Esophagus (tissue), 2 donors: ENCODE measurements at regions not wholly inside any gene's neighbourhood (a gene's known extent, or its start where the extent isn't known, plus 50 kb on each side); places are given as distances from the start of the nearest gene placed in this dataset.

Experiments used
- H3K27ac ChIP-seq, 2 donors: one replicate each; pipeline ENCODE4 v1.5.1; 2013; ENCODE audit warnings: low read depth in 2 of 2, mild to moderate bottlenecking in 2 of 2, inconsistent platforms in 1 of 2, low read length in 1 of 2, moderate library complexity in 1 of 2
- H3K27me3 ChIP-seq, 2 donors: one replicate each; pipeline ENCODE4 v1.6.1; 2013; ENCODE audit warnings: low read length in 2 of 2, control low read depth in 1 of 2, mild to moderate bottlenecking in 1 of 2; ENCODE audit not compliant: insufficient read depth in 2 of 2, control insufficient read depth in 1 of 2
- H3K36me3 ChIP-seq, 2 donors: one replicate each; pipeline ENCODE4 v1.6.1; 2013; ENCODE audit warnings: low read length in 1 of 2; ENCODE audit not compliant: control insufficient read depth in 2 of 2, insufficient read depth in 2 of 2
- H3K4me1 ChIP-seq, 2 donors: one replicate each; pipeline ENCODE4 v1.6.1; 2013; ENCODE audit warnings: low read length in 1 of 2; ENCODE audit not compliant: control insufficient read depth in 2 of 2, insufficient read depth in 2 of 2
- H3K4me3 ChIP-seq, 2 donors: one replicate each; pipeline ENCODE4 v1.5.1; 2013; ENCODE audit warnings: low read length in 2 of 2, mild to moderate bottlenecking in 2 of 2, low read depth in 1 of 2, moderate library complexity in 1 of 2
- H3K9me3 ChIP-seq, 2 donors: one replicate each; pipeline ENCODE4 v1.6.1; 2013; ENCODE audit warnings: mild to moderate bottlenecking in 2 of 2, low read depth in 1 of 2, low read length in 1 of 2, moderate library complexity in 1 of 2; ENCODE audit not compliant: control insufficient read depth in 2 of 2, insufficient read depth in 1 of 2
- WGBS, 2 donors: extraction: QIAGEN DNeasy Blood & Tissue Kit; methylation state at CpG; one replicate each; pipeline ENCODE4 v1.1.7; 2013; 5-methylcytosine and 5-hydroxymethylcytosine counted together
- donor health status: healthy with polysubstance abuse.
- donor health status: Bipolar disorder and iron deficiency.

GRCh38 chr3:10565814-10566213 is 60.4 kb upstream of the ATP2B2 start:
- Histone ChIP-seq H3K4me1 (no peaks in the 10 kb centered on the region), H3K36me3 (no peaks in the 10 kb centered on the region), H3K9me3 (no peaks in the 10 kb centered on the region), H3K4me3 (no peak overlapping the region), H3K27me3 (peaks cover 0 to 5% of the 10 kb centered on the region in 2 donors), H3K27ac (no peak overlapping the region)
- 69 to 75% methylated on average over 3 of the region's 3 CpGs for WGBS, 2 donors

GRCh38 chr3:10566451-10566850 is 61.1 kb upstream of the ATP2B2 start:
- H3K27me3 ChIP-seq: peaks cover 0 to 5% of the 10 kb centered on the region in 2 donors
- no peak overlapping the region for H3K27ac ChIP-seq
- WGBS, 2 donors: 90 to 96% methylated on average over 3 of the region's 3 CpGs

GRCh38 chr3:10568549-10568948 is 63.2 kb upstream of the ATP2B2 start:
- H3K27ac ChIP-seq: no peak overlapping the region
- no peaks in the 10 kb centered on the region for H3K36me3 ChIP-seq
- no peak overlapping the region for H3K4me3 ChIP-seq
- WGBS, 2 donors: 42 to 46% methylated on average over 5 of the region's 5 CpGs
- peaks cover 0 to 5% of the 10 kb centered on the region in 2 donors for H3K27me3 ChIP-seq
- no peaks in the 10 kb centered on the region for H3K4me1 ChIP-seq
- H3K9me3 ChIP-seq: no peaks in the 10 kb centered on the region

More at GRCh38 chr3:10566451-10566850, 61.1 kb upstream of the ATP2B2 start:
- Histone ChIP-seq H3K9me3 (no peaks in the 10 kb centered on the region), H3K4me1 (no peaks in the 10 kb centered on the region), H3K4me3 (no peak overlapping the region), H3K36me3 (no peaks in the 10 kb centered on the region)

- no peaks in the 10 kb centered on the region for H3K36me3 ChIP-seq
- no peaks in the 10 kb centered on the region for H3K27me3 ChIP-seq
- H3K9me3 ChIP-seq: no peaks in the 10 kb centered on the region
- no peaks in the 10 kb centered on the region for H3K4me1 ChIP-seq
- no peak overlapping the region for H3K4me3 ChIP-seq
- WGBS, 2 donors: 71 to 74% methylated on average over 11 of the region's 11 CpGs
- H3K27ac ChIP-seq: no peak overlapping the region
Observed at GRCh38 chr3:10570196-10570946, 65.0 kb upstream of the ATP2B2 start.

- H3K27me3 ChIP-seq: no peaks in the 10 kb centered on the region
- no peak overlapping the region for H3K27ac ChIP-seq
- no peaks in the 10 kb centered on the region for H3K36me3 ChIP-seq
- 76 to 79% methylated on average over 6 of the region's 6 CpGs for WGBS, 2 donors
- H3K4me3 ChIP-seq: no peak overlapping the region
- H3K4me1 ChIP-seq: no peaks in the 10 kb centered on the region
- no peaks in the 10 kb centered on the region for H3K9me3 ChIP-seq
Observed at GRCh38 chr3:10574101-10574620, 68.8 kb upstream of the ATP2B2 start.

- Histone ChIP-seq H3K36me3 (no peaks in the 10 kb centered on the region), H3K4me1 (no peaks in the 10 kb centered on the region), H3K9me3 (no peaks in the 10 kb centered on the region), H3K27me3 (no peaks in the 10 kb centered on the region), H3K27ac (no peak overlapping the region), H3K4me3 (no peak overlapping the region)
- 82 to 86% methylated on average over 5 of the region's 5 CpGs for WGBS, 2 donors
Observed at GRCh38 chr3:10575601-10576160, 70.3 kb upstream of the ATP2B2 start.

GRCh38 chr3:10577486-10577885 is 72.1 kb upstream of the ATP2B2 start:
- 39 to 50% methylated on average over 7 of the region's 7 CpGs for WGBS, 2 donors
- Histone ChIP-seq H3K27ac (no peak overlapping the region), H3K9me3 (no peaks in the 10 kb centered on the region), H3K4me3 (no peak overlapping the region), H3K27me3 (no peaks in the 10 kb centered on the region), H3K4me1 (no peaks in the 10 kb centered on the region), H3K36me3 (no peaks in the 10 kb centered on the region)

- Histone ChIP-seq H3K27me3 (no peaks in the 10 kb centered on the region), H3K36me3 (no peaks in the 10 kb centered on the region), H3K9me3 (no peaks in the 10 kb centered on the region), H3K27ac (no peak overlapping the region), H3K4me1 (no peaks in the 10 kb centered on the region), H3K4me3 (no peak overlapping the region)
- 78 to 80% methylated on average over 8 of the region's 8 CpGs for WGBS, 2 donors
Observed at GRCh38 chr3:10580426-10580825, 75.0 kb upstream of the ATP2B2 start.

DNA sequence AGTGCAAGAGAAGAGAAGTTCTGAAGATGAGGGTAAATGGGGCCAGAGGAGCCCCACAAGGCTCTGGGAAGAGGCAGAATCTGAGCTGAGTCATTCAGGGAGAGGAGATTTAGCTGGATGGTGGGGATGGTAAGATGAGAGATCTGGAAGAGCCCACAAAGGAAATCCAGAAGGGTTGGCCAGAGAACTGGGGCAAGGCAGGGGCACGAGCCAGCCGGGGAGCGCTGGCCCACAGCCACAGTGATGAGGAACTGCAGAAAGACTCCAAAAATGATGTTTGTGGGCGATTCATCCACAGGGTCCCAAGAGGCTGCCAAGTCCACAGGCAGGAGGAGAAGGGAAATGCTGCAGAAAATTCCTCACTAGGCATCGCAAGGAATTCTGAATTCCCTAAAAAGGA is 75.9 kb upstream of the ATP2B2 start:
- Histone ChIP-seq H3K36me3 (no peaks in the 10 kb centered on the region), H3K9me3 (no peaks in the 10 kb centered on the region), H3K4me3 (no peak overlapping the region), H3K27ac (no peak overlapping the region), H3K27me3 (no peaks in the 10 kb centered on the region), H3K4me1 (no peaks in the 10 kb centered on the region)
- 61 to 73% methylated on average over 5 of the region's 5 CpGs for WGBS, 2 donors

DNA sequence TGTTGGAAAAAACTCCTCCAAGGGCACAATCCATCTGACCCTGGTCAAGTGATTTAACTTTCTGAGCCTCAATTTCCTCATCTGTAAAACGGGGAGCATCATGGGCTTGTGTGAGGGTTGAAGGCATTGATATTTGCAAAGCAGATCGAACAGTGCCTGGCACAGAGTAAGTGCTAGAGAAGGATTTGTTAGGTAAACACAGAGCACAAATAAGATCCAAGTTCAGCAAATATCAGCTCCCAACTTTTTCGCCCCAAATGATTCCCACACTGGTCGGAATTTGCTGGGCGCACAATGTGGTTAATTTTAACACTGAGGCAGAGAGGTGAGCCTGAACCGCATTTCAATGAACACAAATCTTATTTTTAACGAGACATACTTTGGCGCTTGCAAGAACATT is 76.3 kb upstream of the ATP2B2 start:
- Histone ChIP-seq H3K36me3 (no peaks in the 10 kb centered on the region), H3K4me3 (no peak overlapping the region), H3K27ac (no peak overlapping the region), H3K9me3 (no peaks in the 10 kb centered on the region), H3K4me1 (no peaks in the 10 kb centered on the region), H3K27me3 (no peaks in the 10 kb centered on the region)
- WGBS, 2 donors: 66 to 68% methylated on average over 8 of the region's 8 CpGs
